HUDEP-2 (cell line): ENCODE measurements at regions not wholly inside any gene's neighbourhood (a gene's known extent, or its start where the extent isn't known, plus 50 kb on each side); places are given as distances from the start of the nearest gene placed in this dataset.
"Not testable (repeated sequence)": the region's sequence is repeated elsewhere in the genome, so short reads cannot be mapped to it uniquely, and the experiment has no call there.

Source experiments
- DNase-seq, 76 experiments: peaks; one replicate each; lab custom pipeline; 2025; ENCODE audit not compliant: unreplicated experiment in 76 of 76; lab: John Stamatoyannopoulos, UW

DNA sequence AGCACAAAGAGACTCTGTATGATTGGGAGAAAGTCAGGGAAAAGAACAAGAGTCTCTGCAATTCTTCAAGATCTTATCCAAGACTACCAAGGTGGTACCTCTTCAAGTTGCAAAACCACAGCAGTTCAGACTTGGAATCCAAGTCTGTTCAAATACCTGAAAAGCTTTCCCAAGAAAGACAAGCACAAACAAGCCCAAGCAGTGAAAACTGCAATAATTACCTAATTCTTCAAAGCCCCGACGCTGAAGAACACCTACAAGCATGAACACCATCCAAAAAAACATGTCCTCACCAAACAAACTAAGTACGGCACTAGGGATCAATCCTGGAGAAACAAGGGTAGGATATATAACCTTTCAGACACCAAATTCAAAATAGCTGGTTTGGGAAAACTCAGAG, 299.3 kb upstream of the ALCAM start:
- DNase-seq = no peak

- no peak for DNase-seq
Observed at GRCh38 chr3:105077060-105077822, 289.5 kb upstream of the ALCAM start.

DNA sequence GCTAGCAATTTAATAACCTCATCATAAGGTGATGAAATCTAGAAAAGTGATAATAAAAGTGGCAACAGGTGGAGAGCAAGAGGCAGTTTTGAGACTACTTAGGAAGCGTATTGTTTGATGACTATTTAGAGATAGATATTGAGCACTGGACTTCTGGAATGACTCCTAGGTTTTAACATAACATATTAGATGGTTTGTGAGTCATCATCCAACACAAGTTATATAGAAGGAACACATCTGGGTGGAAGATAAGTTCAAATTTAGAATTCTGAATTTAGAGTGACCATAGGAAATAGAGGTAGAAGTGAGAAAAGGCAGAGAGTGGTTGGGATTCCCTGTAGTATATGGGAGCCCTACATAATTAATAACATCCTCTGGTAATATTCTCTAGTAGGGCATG, 282.8 kb upstream of the ALCAM start:
- no peak for DNase-seq

DNA sequence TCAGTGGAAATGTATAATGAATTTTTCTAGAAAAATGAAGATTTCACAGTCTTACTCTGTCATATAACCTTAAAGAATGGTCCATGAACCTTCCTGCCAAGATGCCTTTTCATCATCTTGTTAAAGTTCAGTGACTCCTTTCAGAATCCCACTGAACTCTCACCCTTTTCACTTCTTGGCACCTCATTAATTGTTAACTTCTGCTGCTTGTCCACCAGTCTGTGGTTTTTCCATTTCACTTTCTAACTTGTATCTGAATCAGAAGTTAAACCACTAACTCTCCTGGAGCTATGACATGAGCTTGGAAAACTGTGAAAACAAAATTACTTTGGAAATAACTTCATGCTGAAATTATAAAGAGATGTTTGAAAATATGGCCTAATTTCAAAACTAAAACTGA, 281.2 kb upstream of the ALCAM start:
- no peak for DNase-seq

GRCh38 chr3:105093371-105094252, 273.1 kb upstream of the ALCAM start:
- DNase-seq = no peak

GRCh38 chr3:105094588-105094987, 272.1 kb upstream of the ALCAM start:
- DNase-seq = no peak

DNA sequence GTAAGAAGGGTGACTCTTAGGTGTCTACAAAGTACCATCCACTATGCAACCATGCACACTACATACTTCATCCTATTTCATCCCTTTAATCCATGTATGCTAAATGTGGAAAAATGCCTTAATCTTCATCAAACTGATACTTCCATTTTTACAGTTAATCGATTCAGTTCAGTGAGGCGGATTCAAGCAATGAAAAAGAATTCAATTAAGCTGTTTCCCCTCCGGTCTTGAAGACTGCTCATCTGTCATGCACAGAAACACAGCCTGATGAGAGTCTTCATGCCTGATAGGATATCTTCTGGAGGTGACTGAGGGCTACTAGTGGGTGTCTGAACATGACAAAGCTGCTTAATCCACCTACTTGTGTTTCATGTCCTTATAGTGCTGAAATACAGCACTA, 270.6 kb upstream of the ALCAM start:
- no peak for DNase-seq

- no peak for DNase-seq
Observed at GRCh38 chr3:105101603-105102002, 265.1 kb upstream of the ALCAM start.

DNA sequence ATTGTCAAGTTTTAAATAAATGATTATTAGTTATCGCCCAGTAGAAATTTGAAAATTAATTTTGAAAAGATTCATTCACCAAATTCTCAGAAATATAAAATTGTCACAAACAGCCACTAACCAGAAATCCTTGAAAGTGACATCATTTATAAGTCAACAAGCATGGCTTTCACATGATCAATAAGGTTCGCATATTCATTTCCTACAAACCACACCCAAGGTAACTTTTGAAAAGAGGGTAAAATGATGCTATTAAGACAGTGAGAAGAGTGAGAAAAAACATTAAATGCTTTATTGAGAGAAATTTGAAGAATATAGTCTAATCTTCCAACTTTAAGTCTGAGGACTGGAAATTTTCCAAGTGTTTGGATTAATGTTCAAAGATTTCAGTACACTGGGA, 263.6 kb upstream of the ALCAM start:
- no peak for DNase-seq

DNA sequence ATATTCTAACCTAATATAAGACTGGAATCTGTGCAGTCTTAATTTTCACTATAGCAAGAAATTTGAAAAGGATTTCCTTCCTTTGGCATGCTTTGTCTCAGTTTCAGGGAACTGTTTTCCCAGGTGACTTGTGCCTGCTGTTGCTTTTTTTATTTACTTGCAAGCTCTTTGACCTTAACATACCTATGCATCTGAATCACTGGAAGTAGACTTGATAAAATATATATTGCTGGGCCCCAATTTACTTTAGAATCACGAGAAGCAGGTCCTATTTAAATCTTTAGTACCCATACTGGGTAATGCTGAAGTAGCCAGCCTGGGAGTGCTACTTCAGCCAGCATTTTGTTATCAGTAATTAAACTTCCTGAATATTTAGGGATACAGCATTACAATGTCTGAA, 257.9 kb upstream of the ALCAM start:
- no peak for DNase-seq

DNA sequence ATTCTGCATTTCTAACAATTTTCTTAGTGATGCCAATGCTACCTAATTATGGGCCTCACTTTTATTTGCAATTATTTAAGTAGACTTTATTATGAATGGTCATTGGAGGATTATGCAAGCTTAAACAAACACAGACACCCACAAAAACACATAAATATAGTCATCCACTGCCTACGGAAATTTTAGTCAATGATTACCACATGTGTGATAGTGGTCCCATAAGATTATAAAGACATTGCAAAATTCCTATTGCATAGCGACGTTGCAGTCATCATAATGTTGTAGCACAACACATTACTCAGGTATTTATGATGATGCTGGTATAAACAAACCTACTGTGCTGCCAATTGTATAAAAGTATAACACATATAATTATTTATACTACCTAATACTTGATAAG, 247.8 kb upstream of the ALCAM start:
- DNase-seq = no peak

DNA sequence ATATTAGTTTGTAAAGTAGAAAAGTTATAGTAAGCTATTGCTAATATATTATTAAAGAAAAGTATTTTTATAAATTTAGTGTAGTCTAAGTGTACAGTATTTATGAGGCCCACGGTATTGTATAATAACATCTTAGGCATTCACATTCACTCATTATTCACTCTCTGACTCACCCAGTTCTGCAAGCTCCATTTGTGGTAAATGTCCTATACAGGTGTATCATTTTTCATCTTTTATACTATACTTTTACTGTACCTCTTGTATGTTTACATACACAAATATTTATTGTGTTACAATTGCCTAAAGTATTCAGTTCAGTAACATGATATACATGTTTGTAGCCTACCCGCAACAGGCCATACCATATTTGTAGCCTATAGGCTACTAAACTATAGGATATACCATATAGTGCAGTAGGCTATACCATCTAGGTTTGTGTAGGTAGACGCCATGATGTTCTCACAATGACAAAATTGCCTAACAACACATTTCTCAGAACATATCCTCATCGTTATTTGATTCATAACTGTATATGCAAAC, 246.8 kb upstream of the ALCAM start:
- no peak for DNase-seq

- no peak for DNase-seq
Observed at GRCh38 chr3:105130911-105131310, 235.8 kb upstream of the ALCAM start.

DNA sequence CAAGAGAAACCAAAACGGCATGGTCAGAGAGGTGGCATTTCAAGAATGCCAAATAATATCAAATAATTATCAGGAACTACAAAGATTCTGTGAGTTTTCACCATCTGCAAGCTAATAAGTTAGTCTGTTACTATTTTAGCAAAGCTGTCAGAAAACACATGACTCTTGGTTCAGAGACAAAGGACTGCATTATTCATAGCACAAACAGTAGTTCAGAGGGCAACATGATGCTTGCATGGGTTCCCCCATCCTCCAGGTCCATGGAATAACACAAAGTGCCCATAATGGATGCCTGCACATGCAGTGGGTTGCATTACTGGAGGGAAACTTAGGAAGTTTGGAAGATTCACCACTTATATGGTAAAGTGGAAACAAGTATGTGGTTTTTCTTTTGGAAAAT, 228.8 kb upstream of the ALCAM start:
- DNase-seq = no peak

GRCh38 chr3:105139881-105140560, 226.7 kb upstream of the ALCAM start:
- DNase-seq = no peak

DNA sequence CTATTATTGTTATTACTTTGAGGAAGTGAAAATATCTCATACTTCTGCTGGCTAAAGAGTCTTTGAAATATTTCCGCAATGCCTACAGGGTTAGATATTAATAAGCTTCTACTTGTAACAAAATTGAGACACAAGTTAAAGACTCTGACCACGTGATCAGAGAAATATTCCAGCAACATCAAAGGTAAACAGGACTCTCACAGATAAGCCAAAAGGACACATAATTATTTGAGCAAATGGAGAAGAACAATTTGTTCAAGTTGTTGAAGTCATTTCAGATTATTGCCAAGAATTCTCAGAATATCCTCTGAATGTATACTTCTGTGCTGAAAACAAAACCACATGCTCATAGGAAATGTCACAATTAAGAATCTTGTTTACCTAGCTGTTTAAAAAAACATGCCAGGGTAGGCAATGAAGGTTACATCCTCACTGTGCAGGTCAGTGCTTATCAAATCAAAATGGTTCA, 225.8 kb upstream of the ALCAM start:
- no peak for DNase-seq

GRCh38 chr3:105144837-105145236, 221.9 kb upstream of the ALCAM start:
- no peak for DNase-seq

- DNase-seq = no peak
Observed at GRCh38 chr3:105145511-105145910, 221.2 kb upstream of the ALCAM start.

GRCh38 chr3:105149197-105149596, 217.5 kb upstream of the ALCAM start:
- DNase-seq = not testable (repeated sequence)

DNA sequence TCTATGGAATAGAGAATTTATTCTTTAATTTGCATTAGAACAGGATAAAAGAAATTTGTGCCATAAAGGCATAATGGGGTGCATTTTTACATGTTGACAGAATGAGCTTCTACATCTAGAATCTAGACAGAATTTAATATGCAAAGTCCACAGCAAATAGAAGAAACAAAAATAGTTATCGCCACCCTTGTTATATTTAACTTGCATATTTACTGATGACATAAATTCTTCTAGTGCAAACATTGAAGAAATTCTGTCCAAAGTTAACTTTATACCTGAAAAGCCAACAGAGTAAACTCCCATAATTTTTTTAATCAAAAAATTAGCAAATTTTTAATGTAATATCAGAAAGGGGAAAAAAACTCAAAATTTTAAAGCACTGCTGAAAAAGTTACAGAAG, 213.7 kb upstream of the ALCAM start:
- DNase-seq = no peak

- no peak for DNase-seq
Observed at GRCh38 chr3:105154692-105155091, 212.0 kb upstream of the ALCAM start.
